ENCODE measurements at regions not wholly inside any gene's neighbourhood (a gene's known extent, or its start where the extent isn't known, plus 50 kb on each side); places are given as distances from the start of the nearest gene placed in this dataset.
A peak's percentile ranks its signal among the peaks of the same experiment; 100 is the strongest.

- Histone ChIP-seq H3K4me1 (ENCODE audit: control insufficient read depth, extremely low read depth, insufficient read depth, low read length) (no peaks in the 10 kb centered on the region), H2AFZ (ENCODE audit: control insufficient read depth, low read length) (no peak overlapping the region), H3K79me2 (ENCODE audit: control insufficient read depth, insufficient read depth, low read length) (no peaks in the 10 kb centered on the region), H3K27ac (ENCODE audit: control insufficient read depth, insufficient read depth, low read length) (no peak overlapping the region), H3K9me1 (ENCODE audit: control insufficient read depth, extremely low read depth, insufficient read depth, low read length) (no peaks in the 10 kb centered on the region), H3K4me2 (ENCODE audit: control insufficient read depth, extremely low read depth, insufficient read depth, low read depth, low read length) (no peak overlapping the region), H3K9me3 (ENCODE audit: control insufficient read depth, low read depth, low read length) (no peaks in the 10 kb centered on the region), H4K20me1 (ENCODE audit: control insufficient read depth, extremely low read depth, insufficient read depth, low read length) (no peaks in the 10 kb centered on the region), H3K36me3 (ENCODE audit: control insufficient read depth in 2 of 2, extremely low read depth in 1 of 2, insufficient read depth in 2 of 2, low read length in 2 of 2) (no peaks in the 10 kb centered on the region), H3K9ac (ENCODE audit: control insufficient read depth, extremely low read depth, insufficient read depth, low read length) (no peak overlapping the region), H3K4me3 (ENCODE audit: control insufficient read depth in 2 of 3, extremely low read depth in 1 of 3, insufficient read depth in 2 of 3, low read depth in 1 of 3, low read length in 3 of 3) (no peak overlapping the region), H3K27me3 (ENCODE audit: control insufficient read depth, extremely low read depth, insufficient read depth, low read length) (no peaks in the 10 kb centered on the region)
- dilution Hi-C loops (cut with MboI; ENCODE audit: extremely low pct_ligation_motif_present, low sequenced_read_pairs), result no loop called here
- FAIRE-seq (no peak), DNase-seq (ENCODE audit: low read depth, low spot score) (no peak)
- TF ChIP-seq EZH2 (IDR thresholded peaks at IDR 0.05; ENCODE audit: low read length) (no peak), CTCF (optimal IDR thresholded peaks at IDR 0.05 in 1 of 3, IDR thresholded peaks at IDR 0.05 in 1 of 3, conservative IDR thresholded peaks at IDR 0.05 in 1 of 3; ENCODE audit: extremely low read depth in 1 of 3, insufficient read depth in 2 of 3, low read length in 3 of 3) (peak in 2 of 3 experiments; percentile 5 to 29)
These were observed 259.9 kb downstream of the IL20RB start for GRCh38 chr3:137217733-137218132.

GRCh38 chr3:137219801-137220445 is 262.1 kb downstream of the IL20RB start:
- dilution Hi-C loops (cut with MboI; ENCODE audit: extremely low pct_ligation_motif_present, low sequenced_read_pairs), result no loop called here
- Histone ChIP-seq H3K9ac (ENCODE audit: control insufficient read depth, extremely low read depth, insufficient read depth, low read length) (no peak overlapping the region), H3K36me3 (ENCODE audit: control insufficient read depth in 2 of 2, extremely low read depth in 1 of 2, insufficient read depth in 2 of 2, low read length in 2 of 2) (no peaks in the 10 kb centered on the region), H3K4me1 (ENCODE audit: control insufficient read depth, extremely low read depth, insufficient read depth, low read length) (no peaks in the 10 kb centered on the region), H4K20me1 (ENCODE audit: control insufficient read depth, extremely low read depth, insufficient read depth, low read length) (no peaks in the 10 kb centered on the region), H3K4me3 (ENCODE audit: control insufficient read depth in 2 of 3, extremely low read depth in 1 of 3, insufficient read depth in 2 of 3, low read depth in 1 of 3, low read length in 3 of 3) (no peak overlapping the region), H2AFZ (ENCODE audit: control insufficient read depth, low read length) (no peak overlapping the region), H3K27me3 (ENCODE audit: control insufficient read depth, extremely low read depth, insufficient read depth, low read length) (no peaks in the 10 kb centered on the region), H3K4me2 (ENCODE audit: control insufficient read depth, extremely low read depth, insufficient read depth, low read depth, low read length) (no peak overlapping the region), H3K79me2 (ENCODE audit: control insufficient read depth, insufficient read depth, low read length) (no peaks in the 10 kb centered on the region), H3K9me3 (ENCODE audit: control insufficient read depth, low read depth, low read length) (no peaks in the 10 kb centered on the region), H3K9me1 (ENCODE audit: control insufficient read depth, extremely low read depth, insufficient read depth, low read length) (no peaks in the 10 kb centered on the region), H3K27ac (ENCODE audit: control insufficient read depth, insufficient read depth, low read length) (no peak overlapping the region)
- DNase-seq (ENCODE audit: low read depth, low spot score) (no peak), FAIRE-seq (no peak)
- TF ChIP-seq CTCF (optimal IDR thresholded peaks at IDR 0.05 in 1 of 3, IDR thresholded peaks at IDR 0.05 in 1 of 3, conservative IDR thresholded peaks at IDR 0.05 in 1 of 3; ENCODE audit: extremely low read depth in 1 of 3, insufficient read depth in 2 of 3, low read length in 3 of 3) (no peak), EZH2 (IDR thresholded peaks at IDR 0.05; ENCODE audit: low read length) (no peak)
